Naive thymus-derived CD8-positive, alpha-beta T cell (primary cell): ENCODE measurements at regions not wholly inside any gene's neighbourhood (a gene's known extent, or its start where the extent isn't known, plus 50 kb on each side); places are given as distances from the start of the nearest gene placed in this dataset.

Source experiments
- ATAC-seq, 2 donors: fragments of 150-1000 bp; cut with Tn5 transposase in 1 of 2; sonication (Bioruptor Pico), chemical (Tn5 transposase) in 1 of 2; 1 replicate in 1 of 2; 2 replicates in 1 of 2; pipeline ENCODE4 v1.10.0; 2021; ENCODE audit warnings: mild to moderate bottlenecking in 2 of 2, moderate library complexity in 2 of 2
- POLR2A ChIA-PET: fragments of 350-600 bp; sonication (Branson Sonifier 250); formaldehyde crosslinking; loops from one replicate; lab custom pipeline; 2021; ENCODE audit warnings: antibody characterized with exemption; lab: Charles Lee
- DNase-seq, 10 donors: peaks; one replicate each; pipeline versions ENCODE4 v3.0.0 to v3.0.0-alpha.2; 2020 to 2022
- H3K27ac Mint-ChIP-seq, 10 donors: one replicate each; pipeline ENCODE4 v1.8.0; 2020 to 2022; ENCODE audit warnings: mild to moderate bottlenecking in 10 of 10, mixed read lengths in 10 of 10, moderate library complexity in 4 of 10, inconsistent platforms in 1 of 10
- H3K27me3 Mint-ChIP-seq, 5 donors: one replicate each; pipeline ENCODE4 v1.8.0; 2021 to 2022; ENCODE audit warnings: mixed read lengths in 5 of 5
- H3K36me3 Mint-ChIP-seq, 3 donors: one replicate each; pipeline ENCODE4 v1.8.0; 2020 to 2022; ENCODE audit warnings: mixed read lengths in 3 of 3, mild to moderate bottlenecking in 2 of 3, inconsistent platforms in 1 of 3
- H3K4me1 Mint-ChIP-seq, 4 donors: one replicate each; pipeline ENCODE4 v1.8.0; 2021 to 2022; ENCODE audit warnings: mixed read lengths in 4 of 4
- H3K4me3 Mint-ChIP-seq, 10 donors: one replicate each; pipeline ENCODE4 v1.8.0; 2020 to 2022; ENCODE audit warnings: mild to moderate bottlenecking in 10 of 10, mixed read lengths in 10 of 10, moderate library complexity in 6 of 10, inconsistent platforms in 1 of 10
- H3K9me3 Mint-ChIP-seq, 9 donors: one replicate each; pipeline ENCODE4 v1.8.0; 2020 to 2022; ENCODE audit warnings: mixed read lengths in 9 of 9, mild to moderate bottlenecking in 3 of 9, inconsistent platforms in 1 of 9, moderate library complexity in 1 of 9

- peaks cover 0 to 15% (median 3%) of the 10 kb centered on the region in 9 donors for H3K9me3 Mint-ChIP-seq
- ATAC-seq = no peak
- no peaks in the 10 kb centered on the region for H3K4me1 Mint-ChIP-seq
- H3K36me3 Mint-ChIP-seq = peaks cover 0 to 5% (median 0%) of the 10 kb centered on the region in 3 donors
- H3K4me3 Mint-ChIP-seq = no peak overlapping the region
- DNase-seq = no peak
- H3K27ac Mint-ChIP-seq = no peak overlapping the region
- POLR2A ChIA-PET = no interaction called here
- peaks cover 9 to 49% (median 11%) of the 10 kb centered on the region in 5 donors for H3K27me3 Mint-ChIP-seq
Observed at GRCh38 chr1:55751776-55752175, 536.6 kb upstream of the USP24 start.

GRCh38 chr1:55750628-55750995 lies 535.4 kb upstream of the USP24 start:
- no peaks in the 10 kb centered on the region for H3K4me1 Mint-ChIP-seq
- no peak overlapping the region for H3K4me3 Mint-ChIP-seq
- POLR2A ChIA-PET = no interaction called here
- H3K9me3 Mint-ChIP-seq = peaks cover 0 to 15% (median 3%) of the 10 kb centered on the region in 9 donors
- ATAC-seq = no peak
- DNase-seq = no peak
- H3K27me3 Mint-ChIP-seq = peaks cover 6 to 38% (median 11%) of the 10 kb centered on the region in 5 donors
- H3K27ac Mint-ChIP-seq = no peak overlapping the region
- H3K36me3 Mint-ChIP-seq = peaks cover 0 to 8% (median 0%) of the 10 kb centered on the region in 3 donors

GRCh38 chr1:55749975-55750627 lies 534.9 kb upstream of the USP24 start:
- Mint-ChIP-seq H3K27ac (no peak overlapping the region), H3K4me3 (no peak overlapping the region), H3K9me3 (peaks cover 0 to 10% (median 2%) of the 10 kb centered on the region in 9 donors), H3K36me3 (peaks cover 0 to 8% (median 0%) of the 10 kb centered on the region in 3 donors), H3K4me1 (no peaks in the 10 kb centered on the region), H3K27me3 (peaks cover 3 to 33% (median 8%) of the 10 kb centered on the region in 5 donors)
- DNase-seq (no peak), ATAC-seq (no peak)
- POLR2A ChIA-PET = no interaction called here

- no peak for ATAC-seq
- H3K4me3 Mint-ChIP-seq = no peak overlapping the region
- no peaks in the 10 kb centered on the region for H3K4me1 Mint-ChIP-seq
- no peak for DNase-seq
- POLR2A ChIA-PET = no interaction called here
- peaks cover 0 to 8% (median 0%) of the 10 kb centered on the region in 3 donors for H3K36me3 Mint-ChIP-seq
- H3K27me3 Mint-ChIP-seq = peaks cover 5 to 28% (median 10%) of the 10 kb centered on the region in 5 donors
- H3K9me3 Mint-ChIP-seq = peaks cover 0 to 10% (median 2%) of the 10 kb centered on the region in 9 donors
- H3K27ac Mint-ChIP-seq = no peak overlapping the region
Observed at GRCh38 chr1:55747408-55747841, 532.3 kb upstream of the USP24 start.

GRCh38 chr1:55746710-55747109 lies 531.5 kb upstream of the USP24 start:
- Mint-ChIP-seq H3K27me3 (peaks cover 6 to 27% (median 11%) of the 10 kb centered on the region in 5 donors), H3K4me1 (no peaks in the 10 kb centered on the region), H3K36me3 (peaks cover 0 to 8% (median 0%) of the 10 kb centered on the region in 3 donors), H3K4me3 (no peak overlapping the region), H3K27ac (no peak overlapping the region), H3K9me3 (peaks cover 0 to 10% (median 2%) of the 10 kb centered on the region in 9 donors)
- ATAC-seq = no peak
- no peak for DNase-seq
- POLR2A ChIA-PET = no interaction called here

- Mint-ChIP-seq H3K27me3 (peaks cover 2 to 19% (median 7%) of the 10 kb centered on the region in 5 donors), H3K27ac (no peak overlapping the region), H3K9me3 (peaks cover 0 to 13% (median 5%) of the 10 kb centered on the region in 9 donors), H3K4me3 (no peak overlapping the region), H3K4me1 (no peaks in the 10 kb centered on the region), H3K36me3 (peaks cover 0 to 11% (median 0%) of the 10 kb centered on the region in 3 donors)
- POLR2A ChIA-PET = no interaction called here
- ATAC-seq (no peak), DNase-seq (no peak)
Observed at GRCh38 chr1:55741516-55741915, 526.4 kb upstream of the USP24 start.

- Mint-ChIP-seq H3K27me3 (peaks cover 0 to 20% (median 0%) of the 10 kb centered on the region in 5 donors), H3K27ac (no peak overlapping the region), H3K36me3 (peaks cover 0 to 4% (median 0%) of the 10 kb centered on the region in 3 donors), H3K9me3 (peaks cover 0 to 10% (median 2%) of the 10 kb centered on the region in 9 donors), H3K4me1 (no peaks in the 10 kb centered on the region), H3K4me3 (no peak overlapping the region)
- DNase-seq (no peak), ATAC-seq (no peak)
- POLR2A ChIA-PET = no interaction called here
Observed at GRCh38 chr1:55735106-55735505, 519.9 kb upstream of the USP24 start.

GRCh38 chr1:55726994-55727393 lies 511.8 kb upstream of the USP24 start:
- Mint-ChIP-seq H3K27me3 (peaks cover 5 to 24% (median 5%) of the 10 kb centered on the region in 5 donors), H3K9me3 (peaks cover 0 to 4% (median 0%) of the 10 kb centered on the region in 9 donors), H3K36me3 (no peaks in the 10 kb centered on the region), H3K27ac (no peak overlapping the region), H3K4me3 (no peak overlapping the region), H3K4me1 (no peaks in the 10 kb centered on the region)
- DNase-seq (no peak), ATAC-seq (no peak)
- POLR2A ChIA-PET = no interaction called here

- POLR2A ChIA-PET = no interaction called here
- H3K27ac Mint-ChIP-seq = no peak overlapping the region
- no peaks in the 10 kb centered on the region for H3K4me1 Mint-ChIP-seq
- peaks cover 5 to 21% (median 6%) of the 10 kb centered on the region in 5 donors for H3K27me3 Mint-ChIP-seq
- H3K4me3 Mint-ChIP-seq = no peak overlapping the region
- ATAC-seq (no peak), DNase-seq (no peak)
- H3K36me3 Mint-ChIP-seq = no peaks in the 10 kb centered on the region
- peaks cover 0 to 4% (median 0%) of the 10 kb centered on the region in 9 donors for H3K9me3 Mint-ChIP-seq
Observed at GRCh38 chr1:55725378-55725777, 510.2 kb upstream of the USP24 start.

GRCh38 chr1:55724551-55725325 lies 509.6 kb upstream of the USP24 start:
- no peak overlapping the region for H3K27ac Mint-ChIP-seq
- POLR2A ChIA-PET = no interaction called here
- ATAC-seq = no peak

GRCh38 chr1:55723001-55723400 lies 507.8 kb upstream of the USP24 start:
- no peaks in the 10 kb centered on the region for H3K4me1 Mint-ChIP-seq

More at GRCh38 chr1:55724551-55725325, 509.6 kb upstream of the USP24 start:
- Mint-ChIP-seq H3K36me3 (no peaks in the 10 kb centered on the region), H3K27me3 (peaks cover 5 to 21% (median 6%) of the 10 kb centered on the region in 5 donors), H3K4me1 (no peaks in the 10 kb centered on the region), H3K9me3 (peaks cover 0 to 4% (median 0%) of the 10 kb centered on the region in 9 donors), H3K4me3 (no peak overlapping the region)
- DNase-seq = no peak

GRCh38 chr1:55720261-55720660 lies 505.1 kb upstream of the USP24 start:
- H3K4me1 Mint-ChIP-seq = peaks cover 0 to 1% (median 0%) of the 10 kb centered on the region in 4 donors

More at GRCh38 chr1:55723001-55723400, 507.8 kb upstream of the USP24 start:
- ATAC-seq (no peak), DNase-seq (no peak)
- H3K27me3 Mint-ChIP-seq = peaks cover 5 to 30% (median 8%) of the 10 kb centered on the region in 5 donors
- H3K36me3 Mint-ChIP-seq = no peaks in the 10 kb centered on the region
- POLR2A ChIA-PET = no interaction called here
- H3K4me3 Mint-ChIP-seq = no peak overlapping the region
- H3K27ac Mint-ChIP-seq = no peak overlapping the region
- peaks cover 0 to 5% (median 0%) of the 10 kb centered on the region in 9 donors for H3K9me3 Mint-ChIP-seq

More at GRCh38 chr1:55720261-55720660, 505.1 kb upstream of the USP24 start:
- no peaks in the 10 kb centered on the region for H3K36me3 Mint-ChIP-seq
- H3K27ac Mint-ChIP-seq = no peak overlapping the region
- peaks cover 3 to 43% (median 5%) of the 10 kb centered on the region in 5 donors for H3K27me3 Mint-ChIP-seq
- no peak for ATAC-seq
- no peak for DNase-seq
- peaks cover 0 to 5% (median 0%) of the 10 kb centered on the region in 9 donors for H3K9me3 Mint-ChIP-seq
- no peak overlapping the region for H3K4me3 Mint-ChIP-seq
- POLR2A ChIA-PET = no interaction called here
